Body of pancreas (tissue), 4 donors: ENCODE measurements at regions not wholly inside any gene's neighbourhood (a gene's known extent, or its start where the extent isn't known, plus 50 kb on each side); places are given as distances from the start of the nearest gene placed in this dataset.
"Not testable (repeated sequence)": the region's sequence is repeated elsewhere in the genome, so short reads cannot be mapped to it uniquely, and the experiment has no call there.

Experiments
- ATAC-seq: fragments of 150-250 bp; one replicate; pipeline ENCODE4 v1.9.1; 2016
- DNase-seq, 4 donors: peaks; one replicate each; pipeline ENCODE4 v3.0.0-alpha.2; 2019
- H3K27ac ChIP-seq, 4 donors: fragments of 200-600 bp; sonication (generic); 1 replicate in 3 of 4; 2 replicates in 1 of 4; pipeline versions ENCODE4 v1.5.1 to v1.6.1; 2016 to 2019; ENCODE audit warnings: mild to moderate bottlenecking in 1 of 4, mixed read lengths in 1 of 4, moderate library complexity in 1 of 4
- H3K27me3 ChIP-seq, 2 donors: fragments of 200-600 bp; sonication (generic); one replicate each; pipeline ENCODE4 v1.6.0; 2016; ENCODE audit warnings: mild to moderate bottlenecking in 1 of 2
- H3K36me3 ChIP-seq, 2 donors: fragments of 200-600 bp; sonication (generic); replicated peaks in 1 of 2; 2 replicates each; pipeline ENCODE4 v1.5.1; 2016; ENCODE audit warnings: low read depth in 2 of 2; ENCODE audit not compliant: insufficient read depth in 1 of 2
- H3K4me1 ChIP-seq: fragments of 200-600 bp; sonication (generic); one replicate; pipeline ENCODE4 v1.6.0; 2016
- H3K4me3 ChIP-seq, 2 donors: fragments of 200-600 bp; sonication (generic); 1 replicate in 1 of 2; 2 replicates in 1 of 2; pipeline ENCODE4 v1.5.1; 2016 to 2019
- H3K9me3 ChIP-seq, 3 donors: fragments of 200-600 bp; sonication (generic); 1 replicate in 2 of 3; 2 replicates in 1 of 3; pipeline ENCODE4 v1.5.1; 2016
- POLR2A ChIP-seq, 3 donors: fragments of 450-650 bp; IDR thresholded peaks; one replicate each; pipeline ENCODE4 v1.6.1; 2016; ENCODE audit warnings: antibody characterized with exemption in 3 of 3, mild to moderate bottlenecking in 2 of 3
- WGBS, 2 donors: methylation state at CpG; one replicate each; pipeline ENCODE4 v1.1.5; 2017; 5-methylcytosine and 5-hydroxymethylcytosine counted together
- intact Hi-C: fragments of 100-400 bp; cut with DNase I; formaldehyde crosslinking; loops from one replicate; pipeline ENCODE4 v1.15.1; 2023
- TF ChIP-seq, protein P1 (sequence below), 7 experiments: fragments of 450-650 bp in 4 of 7; fragments of 200-600 bp in 3 of 7; sonication (generic) in 3 of 7; IDR thresholded peaks; one replicate each; pipeline ENCODE4 v1.5.1; 2016 to 2019; ENCODE audit warnings: antibody characterized with exemption in 7 of 7

GRCh38 chr6:82801083-82801482 lies 264.6 kb downstream of the UBE3D start:
- ATAC-seq (no peak), DNase-seq (no peak)
- no peaks in the 10 kb centered on the region for H3K4me1 ChIP-seq
- H3K27ac ChIP-seq: no peak overlapping the region
- no peaks in the 10 kb centered on the region for H3K9me3 ChIP-seq
- H3K36me3 ChIP-seq: no peaks in the 10 kb centered on the region
- H3K27me3 ChIP-seq: no peaks in the 10 kb centered on the region
- intact Hi-C loops: no loop called here
- no peak for TF ChIP-seq POLR2A (IDR thresholded peaks at IDR 0.05)
- TF ChIP-seq, protein P1, sequence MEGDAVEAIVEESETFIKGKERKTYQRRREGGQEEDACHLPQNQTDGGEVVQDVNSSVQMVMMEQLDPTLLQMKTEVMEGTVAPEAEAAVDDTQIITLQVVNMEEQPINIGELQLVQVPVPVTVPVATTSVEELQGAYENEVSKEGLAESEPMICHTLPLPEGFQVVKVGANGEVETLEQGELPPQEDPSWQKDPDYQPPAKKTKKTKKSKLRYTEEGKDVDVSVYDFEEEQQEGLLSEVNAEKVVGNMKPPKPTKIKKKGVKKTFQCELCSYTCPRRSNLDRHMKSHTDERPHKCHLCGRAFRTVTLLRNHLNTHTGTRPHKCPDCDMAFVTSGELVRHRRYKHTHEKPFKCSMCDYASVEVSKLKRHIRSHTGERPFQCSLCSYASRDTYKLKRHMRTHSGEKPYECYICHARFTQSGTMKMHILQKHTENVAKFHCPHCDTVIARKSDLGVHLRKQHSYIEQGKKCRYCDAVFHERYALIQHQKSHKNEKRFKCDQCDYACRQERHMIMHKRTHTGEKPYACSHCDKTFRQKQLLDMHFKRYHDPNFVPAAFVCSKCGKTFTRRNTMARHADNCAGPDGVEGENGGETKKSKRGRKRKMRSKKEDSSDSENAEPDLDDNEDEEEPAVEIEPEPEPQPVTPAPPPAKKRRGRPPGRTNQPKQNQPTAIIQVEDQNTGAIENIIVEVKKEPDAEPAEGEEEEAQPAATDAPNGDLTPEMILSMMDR (IDR thresholded peaks at IDR 0.05): no peak
- 78 to 81% methylated on average over 2 of the region's 2 CpGs for WGBS, 2 donors
- no peak overlapping the region for H3K4me3 ChIP-seq

DNA sequence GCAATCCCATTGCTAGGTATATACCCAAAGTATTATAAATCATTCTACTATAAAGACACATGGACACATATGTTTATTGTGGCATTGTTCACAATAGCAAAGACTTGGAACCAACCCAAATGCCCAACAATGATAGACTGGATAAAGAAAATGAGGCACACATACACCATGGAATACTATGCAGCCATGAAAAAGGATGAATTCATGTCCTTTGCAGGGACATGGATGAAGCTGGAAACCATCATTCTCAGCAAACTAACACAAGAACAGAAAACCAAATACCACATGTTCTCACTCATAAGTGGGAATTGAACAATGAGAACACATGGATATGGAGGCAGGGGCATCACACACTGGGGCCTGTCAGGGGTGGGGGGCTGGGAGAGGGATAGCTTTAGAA lies 249.4 kb downstream of the UBE3D start:
- ATAC-seq, intact Hi-C loops, H3K4me3 ChIP-seq, H3K4me1 ChIP-seq, H3K27me3 ChIP-seq, H3K9me3 ChIP-seq, H3K27ac ChIP-seq, H3K36me3 ChIP-seq, DNase-seq: not testable (repeated sequence)

- 41 to 53% methylated on average over 3 of the region's 3 CpGs for WGBS, 2 donors
Observed at GRCh38 chr6:82818727-82819126, 246.9 kb downstream of the UBE3D start.

DNA sequence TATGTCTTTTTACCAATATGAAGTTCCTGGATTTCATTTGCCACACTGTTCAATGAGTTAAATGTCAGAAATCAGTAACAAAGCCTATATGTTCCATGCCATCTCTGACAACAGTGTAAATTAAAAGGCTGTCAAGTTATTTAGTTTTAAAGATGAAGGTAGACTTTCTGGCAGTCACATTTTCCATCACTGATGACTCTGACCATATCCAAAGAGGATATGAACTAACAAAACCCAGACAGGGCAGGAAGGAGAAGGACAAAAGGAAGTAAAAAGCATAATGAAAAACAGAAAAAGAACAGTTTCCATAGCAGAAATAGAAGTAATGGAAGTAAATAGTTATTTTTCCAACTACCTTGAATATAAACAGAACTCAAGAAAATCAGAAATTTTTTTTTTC lies 242.3 kb downstream of the UBE3D start:
- intact Hi-C loops: no loop called here
- ATAC-seq: no peak
- TF ChIP-seq, protein P1 (IDR thresholded peaks at IDR 0.05): no peak
- no peak for TF ChIP-seq POLR2A (IDR thresholded peaks at IDR 0.05)
- no peak for DNase-seq
- Histone ChIP-seq H3K4me3 (no peak overlapping the region), H3K27ac (no peak overlapping the region), H3K27me3 (no peaks in the 10 kb centered on the region), H3K4me1 (no peaks in the 10 kb centered on the region), H3K9me3 (no peaks in the 10 kb centered on the region), H3K36me3 (no peaks in the 10 kb centered on the region)

More at GRCh38 chr6:82818727-82819126, 246.9 kb downstream of the UBE3D start:
- H3K36me3 ChIP-seq: no peaks in the 10 kb centered on the region
- intact Hi-C loops: no loop called here
- TF ChIP-seq, protein P1 (IDR thresholded peaks at IDR 0.05): no peak
- TF ChIP-seq POLR2A (IDR thresholded peaks at IDR 0.05): no peak
- DNase-seq (no peak), ATAC-seq (no peak)
- H3K27me3 ChIP-seq: no peaks in the 10 kb centered on the region
- H3K9me3 ChIP-seq: no peaks in the 10 kb centered on the region
- H3K4me3 ChIP-seq: no peak overlapping the region
- no peaks in the 10 kb centered on the region for H3K4me1 ChIP-seq
- no peak overlapping the region for H3K27ac ChIP-seq

DNA sequence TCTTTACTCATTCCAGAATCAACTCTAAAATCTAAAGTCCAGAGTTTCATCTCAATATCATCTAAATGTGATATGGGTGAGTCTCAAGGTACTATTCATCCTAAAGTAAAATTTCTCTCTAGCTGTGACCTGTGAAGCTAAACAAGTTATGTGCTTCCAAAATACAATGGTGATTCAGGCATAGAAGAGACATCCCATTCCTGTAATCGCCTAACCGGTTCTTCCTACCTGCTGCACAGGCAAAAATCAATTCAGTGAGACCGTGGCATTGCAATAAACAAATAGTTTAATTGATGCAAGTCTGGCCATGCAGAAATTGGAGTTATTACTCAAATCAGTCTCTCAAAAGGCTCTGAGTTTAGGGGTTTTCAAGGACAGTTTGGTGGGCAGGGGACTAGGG lies 232.8 kb downstream of the UBE3D start:
- no peaks in the 10 kb centered on the region for H3K27me3 ChIP-seq
- TF ChIP-seq, protein P1 (IDR thresholded peaks at IDR 0.05): no peak
- no peak for TF ChIP-seq POLR2A (IDR thresholded peaks at IDR 0.05)
- H3K36me3 ChIP-seq: no peaks in the 10 kb centered on the region
- intact Hi-C loops: no loop called here
- ATAC-seq (no peak), DNase-seq (no peak)
- H3K4me1 ChIP-seq: no peaks in the 10 kb centered on the region
- no peak overlapping the region for H3K27ac ChIP-seq
- no peak overlapping the region for H3K4me3 ChIP-seq
- 31 to 71% methylated on average over 3 of the region's 3 CpGs for WGBS, 2 donors
- no peaks in the 10 kb centered on the region for H3K9me3 ChIP-seq
